Neural progenitor cell (in vitro differentiated cells): ENCODE measurements at regions not wholly inside any gene's neighbourhood (a gene's known extent, or its start where the extent isn't known, plus 50 kb on each side); places are given as distances from the start of the nearest gene placed in this dataset.

ENCODE experiments used
- DNase-seq: peaks from one replicate; pipeline ENCODE4 v3.0.0-alpha.2; 2016; ENCODE audit warnings: low spot score
- H2AFZ ChIP-seq: fragments of 200-600 bp; sonication (generic); replicated peaks from 2 replicates; pipeline ENCODE4 v1.6.1; 2016; ENCODE audit warnings: antibody characterized with exemption
- H3F3A ChIP-seq: fragments of 200-600 bp; sonication (generic); 2 replicates; pipeline ENCODE4 v1.6.1; 2016; ENCODE audit warnings: antibody characterized with exemption, low read depth
- H3K27ac ChIP-seq: fragments of 200-600 bp; sonication (generic); 2 replicates; pipeline ENCODE4 v1.5.1; 2016; ENCODE audit warnings: mild to moderate bottlenecking
- H3K27me3 ChIP-seq: fragments of 200-600 bp; sonication (generic); 2 replicates; pipeline ENCODE4 v1.6.1; 2016; ENCODE audit warnings: mild to moderate bottlenecking, moderate library complexity
- H3K36me3 ChIP-seq: fragments of 200-600 bp; sonication (generic); 2 replicates; pipeline ENCODE4 v1.5.1; 2016
- H3K4me1 ChIP-seq: fragments of 200-600 bp; sonication (generic); 2 replicates; pipeline ENCODE4 v1.6.1; 2016; ENCODE audit warnings: mixed run types
- H3K4me2 ChIP-seq: fragments of 200-600 bp; sonication (generic); 2 replicates; pipeline ENCODE4 v1.6.1; 2016
- H3K4me3 ChIP-seq: fragments of 200-600 bp; sonication (generic); 2 replicates; pipeline ENCODE4 v1.5.1; 2016
- H3K79me2 ChIP-seq: fragments of 200-600 bp; sonication (generic); 2 replicates; pipeline ENCODE4 v1.6.1; 2016; ENCODE audit warnings: low read depth
- H3K9ac ChIP-seq: fragments of 200-600 bp; sonication (generic); 2 replicates; pipeline ENCODE4 v1.6.1; 2016
- H3K9me3 ChIP-seq: fragments of 200-600 bp; sonication (generic); 2 replicates; pipeline ENCODE4 v1.5.1; 2016; ENCODE audit warnings: low read depth
- H4K20me1 ChIP-seq: fragments of 200-600 bp; sonication (generic); 2 replicates; pipeline ENCODE4 v1.6.1; 2016; ENCODE audit warnings: low read depth
- H3K27ac Mint-ChIP-seq: 3 replicates; pipeline ENCODE4 v1.8.0; 2021; ENCODE audit warnings: mixed read lengths
- H3K27me3 Mint-ChIP-seq: 2 replicates; pipeline ENCODE4 v1.8.0; 2022; ENCODE audit warnings: low read depth, mild to moderate bottlenecking, inconsistent platforms, moderate library complexity, mixed read lengths; ENCODE audit not compliant: insufficient read depth
- H3K36me3 Mint-ChIP-seq: 3 replicates; pipeline ENCODE4 v1.8.0; 2021; ENCODE audit warnings: mixed read lengths
- H3K4me1 Mint-ChIP-seq: 3 replicates; pipeline ENCODE4 v1.8.0; 2021; ENCODE audit warnings: mixed read lengths
- H3K4me3 Mint-ChIP-seq: 3 replicates; pipeline ENCODE4 v1.8.0; 2021; ENCODE audit warnings: mild to moderate bottlenecking, moderate library complexity, mixed read lengths
- H3K9me3 Mint-ChIP-seq: 3 replicates; pipeline ENCODE4 v1.8.0; 2020; ENCODE audit warnings: mixed read lengths
- EZH2 ChIP-seq: fragments of 200-600 bp; sonication (generic); IDR thresholded peaks from 2 replicates; pipeline ENCODE4 v1.6.1; 2017; ENCODE audit warnings: antibody characterized with exemption, mild to moderate bottlenecking, moderate library complexity
- EZH2phosphoT487 ChIP-seq: fragments of 200-600 bp; sonication (generic); IDR thresholded peaks from 2 replicates; pipeline ENCODE4 v1.6.1; 2017; ENCODE audit warnings: antibody characterized with exemption
- TF ChIP-seq, protein P1 (sequence below): fragments of 200-600 bp; sonication (generic); IDR thresholded peaks from 2 replicates; pipeline ENCODE4 v1.5.1; 2017; ENCODE audit warnings: antibody characterized with exemption, mild to moderate bottlenecking

DNA sequence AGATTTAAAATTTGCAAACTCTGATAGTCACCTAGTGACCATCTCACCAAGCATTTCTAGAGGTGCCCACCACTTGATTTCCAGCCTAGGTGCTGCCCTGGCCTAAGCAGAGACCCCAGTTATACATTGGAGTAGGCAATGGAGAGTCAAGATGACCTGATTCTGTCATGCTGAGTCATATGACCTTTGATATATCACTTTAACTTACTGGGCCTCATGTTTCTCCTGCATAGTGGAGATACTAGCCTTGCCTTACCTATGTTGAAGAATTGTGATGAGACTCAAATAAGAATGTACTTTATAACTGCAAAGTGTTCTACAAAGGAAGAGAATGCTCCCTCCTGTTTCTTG, 75.5 kb upstream of the XCR1 start:
- Mint-ChIP-seq H3K4me3 (no peak overlapping the region), H3K36me3 (no peaks in the 10 kb centered on the region), H3K9me3 (no peaks in the 10 kb centered on the region), H3K27me3 (peaks cover 5% of the 10 kb centered on the region), H3K27ac (no peak overlapping the region), H3K4me1 (no peaks in the 10 kb centered on the region)
- Histone ChIP-seq H3K79me2 (no peaks in the 10 kb centered on the region), H3F3A (no peaks in the 10 kb centered on the region), H3K4me1 (peaks cover 7% of the 10 kb centered on the region), H3K4me2 (no peak overlapping the region), H2AFZ (no peak overlapping the region), H3K9ac (no peak overlapping the region), H4K20me1 (no peaks in the 10 kb centered on the region), H3K9me3 (no peaks in the 10 kb centered on the region), H3K27ac (no peak overlapping the region), H3K36me3 (no peaks in the 10 kb centered on the region), H3K4me3 (no peak overlapping the region), H3K27me3 (no peaks in the 10 kb centered on the region)
- TF ChIP-seq EZH2phosphoT487 (no peak), EZH2 (no peak)
- TF ChIP-seq, protein P1, sequence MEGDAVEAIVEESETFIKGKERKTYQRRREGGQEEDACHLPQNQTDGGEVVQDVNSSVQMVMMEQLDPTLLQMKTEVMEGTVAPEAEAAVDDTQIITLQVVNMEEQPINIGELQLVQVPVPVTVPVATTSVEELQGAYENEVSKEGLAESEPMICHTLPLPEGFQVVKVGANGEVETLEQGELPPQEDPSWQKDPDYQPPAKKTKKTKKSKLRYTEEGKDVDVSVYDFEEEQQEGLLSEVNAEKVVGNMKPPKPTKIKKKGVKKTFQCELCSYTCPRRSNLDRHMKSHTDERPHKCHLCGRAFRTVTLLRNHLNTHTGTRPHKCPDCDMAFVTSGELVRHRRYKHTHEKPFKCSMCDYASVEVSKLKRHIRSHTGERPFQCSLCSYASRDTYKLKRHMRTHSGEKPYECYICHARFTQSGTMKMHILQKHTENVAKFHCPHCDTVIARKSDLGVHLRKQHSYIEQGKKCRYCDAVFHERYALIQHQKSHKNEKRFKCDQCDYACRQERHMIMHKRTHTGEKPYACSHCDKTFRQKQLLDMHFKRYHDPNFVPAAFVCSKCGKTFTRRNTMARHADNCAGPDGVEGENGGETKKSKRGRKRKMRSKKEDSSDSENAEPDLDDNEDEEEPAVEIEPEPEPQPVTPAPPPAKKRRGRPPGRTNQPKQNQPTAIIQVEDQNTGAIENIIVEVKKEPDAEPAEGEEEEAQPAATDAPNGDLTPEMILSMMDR: no peak
- DNase-seq: no peak

DNA sequence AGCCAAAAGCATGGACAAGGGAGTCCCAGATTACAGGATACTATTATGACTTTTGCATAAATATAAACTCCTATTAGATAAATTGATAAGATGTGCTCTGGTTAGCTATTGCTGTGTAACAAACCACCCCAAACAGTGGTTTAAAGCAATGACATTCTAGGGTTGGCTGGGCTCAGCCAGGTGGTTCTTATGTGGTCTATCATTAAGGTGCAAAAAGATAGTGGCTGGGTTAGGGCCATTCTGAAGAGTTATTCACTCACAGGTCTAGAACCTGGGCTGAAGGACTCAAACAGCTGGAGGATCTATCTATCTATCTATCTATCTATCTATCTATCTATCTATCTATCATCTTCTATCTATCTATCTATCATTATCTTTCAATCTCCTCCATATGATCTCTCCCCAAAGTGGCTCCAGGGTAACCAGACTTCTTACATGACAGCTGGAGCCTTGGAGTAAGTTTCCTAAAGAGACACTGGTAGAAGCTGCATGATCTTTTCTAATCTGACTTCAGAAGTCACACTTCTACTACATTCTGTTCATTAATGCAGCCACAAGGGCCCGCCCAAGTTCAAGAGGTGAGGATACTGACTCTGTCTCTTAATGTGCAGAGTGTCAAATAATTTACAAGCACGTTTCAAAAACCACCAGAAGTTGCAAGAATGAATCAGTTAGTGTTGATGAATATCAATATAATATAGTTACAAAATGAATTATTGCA, 74.9 kb upstream of the XCR1 start:
- Histone ChIP-seq H3K9me3 (no peaks in the 10 kb centered on the region), H3K4me2 (no peak overlapping the region), H4K20me1 (no peaks in the 10 kb centered on the region), H3K27ac (no peak overlapping the region), H3K4me1 (peaks cover 7% of the 10 kb centered on the region), H3K4me3 (no peak overlapping the region), H3K36me3 (no peaks in the 10 kb centered on the region), H3K27me3 (no peaks in the 10 kb centered on the region), H3F3A (no peaks in the 10 kb centered on the region), H3K9ac (no peak overlapping the region), H2AFZ (no peak overlapping the region), H3K79me2 (no peaks in the 10 kb centered on the region)
- TF ChIP-seq EZH2: no peak
- TF ChIP-seq EZH2phosphoT487: no peak
- TF ChIP-seq, protein P1: no peak
- peaks cover 5% of the 10 kb centered on the region for H3K27me3 Mint-ChIP-seq
- no peak for DNase-seq
- H3K9me3 Mint-ChIP-seq: no peaks in the 10 kb centered on the region
- no peak overlapping the region for H3K4me3 Mint-ChIP-seq
- H3K4me1 Mint-ChIP-seq: no peaks in the 10 kb centered on the region
- no peaks in the 10 kb centered on the region for H3K36me3 Mint-ChIP-seq
- no peak overlapping the region for H3K27ac Mint-ChIP-seq

DNA sequence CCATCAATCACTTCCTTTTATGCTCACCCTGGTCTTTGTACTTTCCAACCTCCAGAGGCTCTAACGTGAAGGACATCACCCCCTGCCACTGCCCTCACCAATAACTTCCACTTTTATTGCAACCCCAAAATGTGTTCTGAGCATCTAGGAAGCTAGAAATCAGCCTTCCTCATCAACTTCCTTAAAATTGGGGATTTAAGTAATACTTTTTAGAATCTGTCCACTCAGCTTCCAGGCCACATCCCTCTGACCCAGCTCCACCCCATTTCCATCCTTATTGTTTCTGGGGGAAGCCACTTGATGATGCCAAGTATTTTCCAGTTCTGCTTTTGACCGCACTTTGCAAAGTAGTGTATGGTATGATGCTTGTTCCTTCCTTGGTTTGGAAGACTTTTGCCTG, 73.5 kb upstream of the XCR1 start:
- Histone ChIP-seq H3K4me3 (no peak overlapping the region), H4K20me1 (no peaks in the 10 kb centered on the region), H3K9ac (no peak overlapping the region), H3K9me3 (no peaks in the 10 kb centered on the region), H3F3A (no peaks in the 10 kb centered on the region), H3K27me3 (no peaks in the 10 kb centered on the region), H3K27ac (no peak overlapping the region), H2AFZ (no peak overlapping the region), H3K79me2 (no peaks in the 10 kb centered on the region), H3K36me3 (no peaks in the 10 kb centered on the region), H3K4me1 (peaks cover 7% of the 10 kb centered on the region), H3K4me2 (no peak overlapping the region)
- no peak for DNase-seq
- Mint-ChIP-seq H3K27ac (no peak overlapping the region), H3K4me1 (no peaks in the 10 kb centered on the region), H3K4me3 (no peak overlapping the region), H3K9me3 (no peaks in the 10 kb centered on the region), H3K27me3 (peaks cover 5% of the 10 kb centered on the region), H3K36me3 (no peaks in the 10 kb centered on the region)
- TF ChIP-seq EZH2 (no peak), EZH2phosphoT487 (no peak)
- TF ChIP-seq, protein P1: no peak
